Chondrocyte (in vitro differentiated cells): ENCODE measurements at regions not wholly inside any gene's neighbourhood (a gene's known extent, or its start where the extent isn't known, plus 50 kb on each side); places are given as distances from the start of the nearest gene placed in this dataset.

Experiments
- DNase-seq: peaks from one replicate; pipeline ENCODE4 v3.0.0; 2021; ENCODE audit warnings: mixed read lengths, low spot score
- H3K27ac Mint-ChIP-seq: one replicate; pipeline ENCODE4 v1.8.0; 2021; ENCODE audit warnings: mild to moderate bottlenecking, moderate library complexity, mixed read lengths; ENCODE audit not compliant: unreplicated experiment
- H3K27me3 Mint-ChIP-seq: 2 replicates; pipeline ENCODE4 v1.8.0; 2021; ENCODE audit warnings: low read depth, mixed read lengths
- H3K36me3 Mint-ChIP-seq: 2 replicates; pipeline ENCODE4 v1.8.0; 2021; ENCODE audit warnings: low read depth, mixed read lengths
- H3K4me1 Mint-ChIP-seq: 2 replicates; pipeline ENCODE4 v1.8.0; 2021; ENCODE audit warnings: low read depth, mild to moderate bottlenecking, mixed read lengths
- H3K4me3 Mint-ChIP-seq: one replicate; pipeline ENCODE4 v1.8.0; 2021; ENCODE audit warnings: mild to moderate bottlenecking, moderate library complexity, mixed read lengths; ENCODE audit not compliant: unreplicated experiment
- H3K9me3 Mint-ChIP-seq: 2 replicates; pipeline ENCODE4 v1.8.0; 2021; ENCODE audit warnings: low read depth, mixed read lengths
- CTCF ChIP-seq: fragments of 200-600 bp; sonication (generic); IDR thresholded peaks from 2 replicates; pipeline ENCODE4 v1.5.0; 2021; ENCODE audit warnings: antibody characterized with exemption, mild to moderate bottlenecking, moderate library complexity

DNA sequence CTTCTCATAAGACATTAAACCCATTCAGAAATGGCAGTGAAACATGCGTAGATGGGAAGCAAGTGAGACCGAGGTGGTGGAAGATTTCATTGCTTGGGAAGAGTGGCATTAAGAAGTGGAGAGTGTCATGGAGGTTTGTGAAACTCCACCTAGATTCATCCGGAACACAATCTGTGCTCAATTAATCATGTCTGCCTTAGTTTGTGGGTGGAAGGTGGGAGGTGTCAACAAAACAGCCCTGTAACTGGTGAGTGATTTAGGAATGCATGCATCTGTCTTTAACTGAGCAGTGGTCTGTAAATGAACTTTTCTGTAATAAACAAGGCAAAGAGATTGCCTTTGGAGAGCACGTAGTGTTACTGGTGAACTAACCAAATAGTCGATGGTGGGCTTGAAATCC, 113.7 kb downstream of the WNT5A start:
- H3K27me3 Mint-ChIP-seq = no peaks in the 10 kb centered on the region
- H3K27ac Mint-ChIP-seq = no peak overlapping the region
- peaks cover 5% of the 10 kb centered on the region for H3K4me1 Mint-ChIP-seq
- DNase-seq = no peak
- peaks cover 1% of the 10 kb centered on the region for H3K36me3 Mint-ChIP-seq
- no peak for TF ChIP-seq CTCF
- no peak overlapping the region for H3K4me3 Mint-ChIP-seq
- peaks cover 3% of the 10 kb centered on the region for H3K9me3 Mint-ChIP-seq

GRCh38 chr3:55370272-55370671, 116.8 kb downstream of the WNT5A start:
- Mint-ChIP-seq H3K27me3 (no peaks in the 10 kb centered on the region), H3K9me3 (peaks cover 3% of the 10 kb centered on the region), H3K27ac (no peak overlapping the region), H3K36me3 (peaks cover 1% of the 10 kb centered on the region), H3K4me3 (no peak overlapping the region), H3K4me1 (peaks cover 12% of the 10 kb centered on the region)
- TF ChIP-seq CTCF = no peak
- DNase-seq = no peak

GRCh38 chr3:55369141-55369847, 117.8 kb downstream of the WNT5A start:
- Mint-ChIP-seq H3K27me3 (no peaks in the 10 kb centered on the region), H3K36me3 (peaks cover 1% of the 10 kb centered on the region), H3K4me1 (peaks cover 15% of the 10 kb centered on the region), H3K9me3 (peaks cover 3% of the 10 kb centered on the region), H3K27ac (no peak overlapping the region), H3K4me3 (no peak overlapping the region)
- no peak for TF ChIP-seq CTCF
- no peak for DNase-seq

DNA sequence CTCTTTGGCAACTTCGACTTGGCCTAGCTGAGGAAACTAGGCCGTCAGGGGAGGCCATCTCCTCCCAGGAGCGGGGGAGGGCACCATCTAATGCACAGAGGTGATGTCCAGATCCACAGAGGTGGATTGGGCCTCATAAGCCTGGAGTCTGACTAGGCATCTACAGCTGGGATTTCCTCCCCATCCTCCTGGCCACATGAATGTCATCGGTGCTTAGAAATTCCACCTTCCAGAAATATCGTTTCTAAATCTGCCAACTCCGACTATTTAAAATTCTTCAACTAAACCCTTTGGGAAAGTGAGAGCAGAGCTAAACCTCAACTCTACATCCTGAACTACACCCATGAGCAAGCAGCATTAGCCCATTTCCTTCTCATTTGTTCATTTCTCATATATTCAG, 118.7 kb downstream of the WNT5A start:
- H3K27ac Mint-ChIP-seq = no peak overlapping the region
- no peak overlapping the region for H3K4me3 Mint-ChIP-seq
- H3K9me3 Mint-ChIP-seq = peaks cover 3% of the 10 kb centered on the region
- H3K36me3 Mint-ChIP-seq = peaks cover 1% of the 10 kb centered on the region
- H3K27me3 Mint-ChIP-seq = no peaks in the 10 kb centered on the region
- H3K4me1 Mint-ChIP-seq = peaks cover 16% of the 10 kb centered on the region
- no peak for TF ChIP-seq CTCF
- no peak for DNase-seq

- no peak for DNase-seq
- H3K36me3 Mint-ChIP-seq = peaks cover 1% of the 10 kb centered on the region
- peaks cover 16% of the 10 kb centered on the region for H3K4me1 Mint-ChIP-seq
- no peak overlapping the region for H3K27ac Mint-ChIP-seq
- H3K9me3 Mint-ChIP-seq = peaks cover 3% of the 10 kb centered on the region
- H3K4me3 Mint-ChIP-seq = no peak overlapping the region
- no peaks in the 10 kb centered on the region for H3K27me3 Mint-ChIP-seq
- TF ChIP-seq CTCF = no peak
Observed at GRCh38 chr3:55367384-55367783, 119.7 kb downstream of the WNT5A start.
